Adrenal gland (tissue), 9 donors: ENCODE measurements at regions not wholly inside any gene's neighbourhood (a gene's known extent, or its start where the extent isn't known, plus 50 kb on each side); places are given as distances from the start of the nearest gene placed in this dataset.
"Not testable (repeated sequence)": the region's sequence is repeated elsewhere in the genome, so short reads cannot be mapped to it uniquely, and the experiment has no call there.

ENCODE experiments used
- DNase-seq, 7 donors: peaks; one replicate each; pipeline ENCODE4 v3.0.0-alpha.2; 2019 to 2020
- H3K27ac ChIP-seq, 5 donors: fragments of 200-600 bp; sonication (generic) in 4 of 5; 1 replicate in 3 of 5; 2 replicates in 2 of 5; pipeline versions ENCODE4 v1.5.1 to v1.8.0; 2016 to 2020; ENCODE audit warnings: mild to moderate bottlenecking in 1 of 5
- H3K27me3 ChIP-seq: fragments of 200-600 bp; 2 replicates; pipeline ENCODE4 v1.8.0; 2021
- H3K36me3 ChIP-seq, 2 donors: fragments of 200-600 bp; replicated peaks in 1 of 2; 1 replicate in 1 of 2; 2 replicates in 1 of 2; pipeline versions ENCODE4 v1.5.1 to v1.8.0; 2018 to 2022
- H3K4me1 ChIP-seq, 2 donors: fragments of 200-600 bp; replicated peaks in 1 of 2; 1 replicate in 1 of 2; 2 replicates in 1 of 2; pipeline versions ENCODE4 v1.5.1 to v1.8.0; 2018 to 2021
- H3K4me3 ChIP-seq, 4 donors: fragments of 200-600 bp; sonication (generic) in 3 of 4; one replicate each; pipeline ENCODE4 v1.5.1; 2016 to 2018
- H3K9me3 ChIP-seq, 3 donors: fragments of 200-600 bp; sonication (generic) in 1 of 3; replicated peaks in 1 of 3; 1 replicate in 2 of 3; 2 replicates in 1 of 3; pipeline versions ENCODE4 v1.5.1 to v1.8.0; 2016 to 2021
- POLR2A ChIP-seq, 2 donors: fragments of 450-650 bp; IDR thresholded peaks; one replicate each; pipeline ENCODE4 v1.6.1; 2017; ENCODE audit warnings: antibody characterized with exemption in 2 of 2, mild to moderate bottlenecking in 2 of 2, moderate library complexity in 1 of 2
- WGBS, 4 donors: extraction: QIAGEN DNeasy Blood & Tissue Kit in 2 of 4; methylation state at CpG; one replicate each; pipeline versions ENCODE4 v1.1.5 to v1.1.7; 2013 to 2017; 5-methylcytosine and 5-hydroxymethylcytosine counted together
- intact Hi-C, 2 donors: fragments of 100-400 bp; cut with DNase I; formaldehyde crosslinking; loops; one replicate each; pipeline versions ENCODE4 v1.14.1 to v1.15.0; 2022 to 2023
- TF ChIP-seq, protein P1 (sequence below), 6 experiments: fragments of 450-650 bp in 4 of 6; fragments of 200-600 bp in 2 of 6; sonication (generic) in 1 of 6; IDR thresholded peaks; 1 replicate in 5 of 6; 2 replicates in 1 of 6; pipeline versions ENCODE4 v1.5.1 to v1.8.0; 2016 to 2021; ENCODE audit warnings: antibody characterized with exemption in 6 of 6, mild to moderate bottlenecking in 2 of 6, moderate library complexity in 1 of 6
- donor health status: healthy with polysubstance abuse.
- donor health status: Bipolar disorder and iron deficiency.
- donor health status: DM: yes; HTN: yes; CAD: no.
- donor health status: DM: no; HTN: no; CAD: no.
- donor health status: DM: no; HTN: no; CAD: no.

DNA sequence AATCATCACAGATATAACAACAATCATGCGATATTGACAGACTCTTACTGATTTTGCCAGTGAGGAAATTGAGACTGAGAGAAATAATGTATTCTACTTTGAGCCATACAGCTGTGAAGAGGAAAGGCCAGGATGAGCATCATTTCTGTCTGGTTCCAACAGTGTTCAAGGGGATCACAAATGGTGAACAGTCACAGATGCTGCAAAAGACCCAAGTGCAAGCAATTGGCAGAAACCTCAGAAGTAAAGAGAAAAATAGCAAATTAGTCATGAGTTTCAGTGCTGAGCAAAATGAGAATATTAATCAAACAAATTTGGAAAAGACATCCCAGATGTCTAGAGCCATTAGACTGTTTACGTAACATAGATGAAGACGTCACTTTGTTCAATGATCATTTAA is 114.1 kb downstream of the RAB38 start:
- Histone ChIP-seq H3K4me1 (no peaks in the 10 kb centered on the region), H3K27ac (no peak overlapping the region), H3K27me3 (no peaks in the 10 kb centered on the region), H3K9me3 (no peaks in the 10 kb centered on the region), H3K4me3 (no peak overlapping the region), H3K36me3 (no peaks in the 10 kb centered on the region)
- 94 to 97% (median 95%) methylated on average over 3 of the region's 3 CpGs for WGBS, 4 donors
- TF ChIP-seq, protein P1, sequence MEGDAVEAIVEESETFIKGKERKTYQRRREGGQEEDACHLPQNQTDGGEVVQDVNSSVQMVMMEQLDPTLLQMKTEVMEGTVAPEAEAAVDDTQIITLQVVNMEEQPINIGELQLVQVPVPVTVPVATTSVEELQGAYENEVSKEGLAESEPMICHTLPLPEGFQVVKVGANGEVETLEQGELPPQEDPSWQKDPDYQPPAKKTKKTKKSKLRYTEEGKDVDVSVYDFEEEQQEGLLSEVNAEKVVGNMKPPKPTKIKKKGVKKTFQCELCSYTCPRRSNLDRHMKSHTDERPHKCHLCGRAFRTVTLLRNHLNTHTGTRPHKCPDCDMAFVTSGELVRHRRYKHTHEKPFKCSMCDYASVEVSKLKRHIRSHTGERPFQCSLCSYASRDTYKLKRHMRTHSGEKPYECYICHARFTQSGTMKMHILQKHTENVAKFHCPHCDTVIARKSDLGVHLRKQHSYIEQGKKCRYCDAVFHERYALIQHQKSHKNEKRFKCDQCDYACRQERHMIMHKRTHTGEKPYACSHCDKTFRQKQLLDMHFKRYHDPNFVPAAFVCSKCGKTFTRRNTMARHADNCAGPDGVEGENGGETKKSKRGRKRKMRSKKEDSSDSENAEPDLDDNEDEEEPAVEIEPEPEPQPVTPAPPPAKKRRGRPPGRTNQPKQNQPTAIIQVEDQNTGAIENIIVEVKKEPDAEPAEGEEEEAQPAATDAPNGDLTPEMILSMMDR (IDR thresholded peaks at IDR 0.05), result no peak
- TF ChIP-seq POLR2A (IDR thresholded peaks at IDR 0.05), result no peak
- intact Hi-C loops, result no loop called here
- no peak for DNase-seq

DNA sequence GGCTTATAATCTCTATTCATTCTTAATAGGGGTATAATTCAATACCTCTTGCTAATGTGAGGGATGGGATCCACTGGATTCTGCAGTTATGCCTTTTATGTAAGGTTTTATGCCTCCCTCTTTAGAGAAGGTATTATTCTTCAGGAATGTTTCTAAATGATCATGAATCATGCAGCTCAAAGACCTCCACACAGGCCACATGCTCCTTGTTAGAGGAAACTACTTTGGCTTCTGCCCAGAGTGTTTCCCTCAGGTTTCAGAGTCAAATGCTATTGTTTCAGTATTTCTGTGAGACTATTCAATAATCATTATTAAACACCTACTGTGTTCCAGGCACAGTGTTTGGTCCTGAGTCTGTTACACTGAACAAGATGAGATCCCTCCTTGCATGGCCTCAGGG is 115.9 kb downstream of the RAB38 start:
- TF ChIP-seq POLR2A (IDR thresholded peaks at IDR 0.05), result no peak
- TF ChIP-seq, protein P1 (IDR thresholded peaks at IDR 0.05), result no peak
- no peaks in the 10 kb centered on the region for H3K4me1 ChIP-seq
- no peaks in the 10 kb centered on the region for H3K27me3 ChIP-seq
- no peak for DNase-seq
- no peaks in the 10 kb centered on the region for H3K36me3 ChIP-seq
- intact Hi-C loops, result no loop called here
- no peak overlapping the region for H3K4me3 ChIP-seq
- H3K9me3 ChIP-seq, result no peaks in the 10 kb centered on the region
- H3K27ac ChIP-seq, result no peak overlapping the region

DNA sequence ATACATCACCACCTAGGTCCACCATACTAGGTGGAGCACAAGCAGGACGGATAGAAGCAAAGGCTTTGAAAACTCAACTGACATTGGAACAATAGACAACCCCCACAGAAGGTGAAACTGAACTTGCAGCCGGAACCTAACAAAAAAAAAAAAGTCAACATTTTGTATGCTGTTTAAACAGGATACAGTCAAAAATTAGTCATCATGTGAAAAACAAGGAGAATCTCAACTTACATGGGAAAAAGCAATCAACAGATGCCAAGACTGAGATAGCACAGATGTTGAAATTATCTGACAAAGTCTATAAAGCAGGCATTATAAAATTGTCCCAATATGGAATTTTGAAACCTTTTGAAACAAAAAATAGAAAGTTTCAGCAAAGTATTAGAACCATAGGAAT is 123.8 kb downstream of the RAB38 start:
- Histone ChIP-seq H3K27ac (no peak overlapping the region), H3K4me1 (no peaks in the 10 kb centered on the region), H3K4me3 (no peak overlapping the region), H3K27me3 (no peaks in the 10 kb centered on the region), H3K9me3 (no peaks in the 10 kb centered on the region), H3K36me3 (no peaks in the 10 kb centered on the region)
- TF ChIP-seq, protein P1 (IDR thresholded peaks at IDR 0.05), result no peak
- TF ChIP-seq POLR2A (IDR thresholded peaks at IDR 0.05), result no peak
- 74 to 94% (median 85%) methylated on average over 2 of the region's 2 CpGs for WGBS, 4 donors
- no peak for DNase-seq
- intact Hi-C loops, result no loop called here

DNA sequence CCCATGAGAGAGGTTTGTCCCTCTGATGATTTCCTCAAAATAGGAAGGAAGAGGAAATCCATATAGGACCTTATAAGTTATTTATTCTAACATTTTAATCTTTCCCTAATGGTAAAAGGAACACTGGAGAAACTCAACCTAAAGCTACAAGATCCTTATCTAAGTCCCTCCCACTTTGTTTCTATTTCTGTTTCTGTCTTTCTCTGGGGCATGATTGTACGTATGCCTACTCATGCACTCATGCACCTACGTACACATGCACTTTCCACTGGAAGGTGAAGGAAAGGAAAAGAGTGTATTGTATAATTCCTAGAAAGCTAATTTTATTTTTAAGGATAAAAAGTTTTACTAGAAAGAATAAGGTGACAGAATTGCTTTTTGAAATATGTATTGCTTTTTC is 125.0 kb downstream of the RAB38 start:
- Histone ChIP-seq H3K27ac (no peak overlapping the region), H3K4me1 (no peaks in the 10 kb centered on the region), H3K9me3 (no peaks in the 10 kb centered on the region), H3K4me3 (no peak overlapping the region), H3K27me3 (no peaks in the 10 kb centered on the region), H3K36me3 (no peaks in the 10 kb centered on the region)
- WGBS, 4 donors, result 71 to 90% (median 75%) methylated on average over 2 of the region's 2 CpGs
- no peak for DNase-seq
- TF ChIP-seq, protein P1 (IDR thresholded peaks at IDR 0.05), result no peak
- TF ChIP-seq POLR2A (IDR thresholded peaks at IDR 0.05), result no peak
- intact Hi-C loops, result no loop called here

DNA sequence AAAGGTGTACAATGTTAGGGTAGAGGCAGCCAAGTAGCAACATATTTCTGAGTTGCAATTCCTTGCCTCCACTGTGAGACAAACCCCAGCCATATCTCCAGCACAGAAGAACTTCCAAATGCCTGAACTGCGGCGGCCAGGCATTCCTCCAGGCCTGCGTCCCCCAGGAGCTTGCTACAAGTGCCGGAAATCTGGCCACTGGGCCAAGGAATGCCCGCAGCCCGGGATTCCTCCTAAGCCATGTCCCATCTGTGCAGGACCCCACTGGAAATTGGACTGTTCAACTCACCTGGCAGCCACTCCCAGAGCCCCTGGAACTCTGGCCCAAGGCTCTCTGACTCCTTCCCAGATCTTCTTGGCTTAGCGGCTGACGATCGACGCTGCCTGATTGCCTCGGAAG is 130.0 kb downstream of the RAB38 start:
- peaks cover 0 to 11% of the 10 kb centered on the region in 2 donors for H3K4me1 ChIP-seq
- DNase-seq, H3K36me3 ChIP-seq, H3K27ac ChIP-seq, H3K9me3 ChIP-seq, H3K27me3 ChIP-seq, intact Hi-C loops, H3K4me3 ChIP-seq: not testable (repeated sequence)
- WGBS, 4 donors, result 94 to 98% (median 96%) methylated on average over 7 to 11 of the region's 11 CpGs

DNA sequence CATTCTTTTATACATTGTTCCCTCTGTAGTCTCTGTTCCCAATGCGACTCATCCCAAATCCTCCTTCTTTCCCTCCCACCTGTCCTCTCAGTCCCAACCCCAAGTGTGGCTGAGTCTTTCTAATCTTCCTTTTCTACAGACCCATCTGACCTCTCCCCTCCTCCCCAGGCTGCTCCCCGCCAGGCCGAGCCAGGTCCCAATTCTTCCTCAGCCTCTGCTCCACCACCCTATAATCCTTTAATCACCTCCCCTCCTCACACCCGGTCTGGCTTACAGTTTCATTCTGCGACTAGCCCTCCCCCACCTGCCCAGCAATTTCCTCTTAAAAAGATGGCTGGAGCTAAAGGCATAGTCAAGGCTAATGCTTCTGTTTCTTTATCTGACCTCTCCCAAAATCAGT is 130.6 kb downstream of the RAB38 start:
- H3K4me1 ChIP-seq, result peaks cover 0 to 11% of the 10 kb centered on the region in 2 donors
- whole genome bisulfite sequencing, 4 donors, result 89 to 91% (median 90%) methylated on average over 5 of the region's 5 CpGs
- H3K27me3 ChIP-seq, H3K4me3 ChIP-seq, H3K36me3 ChIP-seq, H3K9me3 ChIP-seq, H3K27ac ChIP-seq, DNase-seq, intact Hi-C loops: not testable (repeated sequence)
